H1 (cell line): ENCODE measurements at regions not wholly inside any gene's neighbourhood (a gene's known extent, or its start where the extent isn't known, plus 50 kb on each side); places are given as distances from the start of the nearest gene placed in this dataset.

ENCODE experiments used
- CREB1 ChIP-seq: IDR thresholded peaks from 2 replicates; pipeline ENCODE4 v1.6.1; 2012; ENCODE audit warnings: inconsistent platforms
- EZH2 ChIP-seq: fragments of 200-600 bp; sonication (generic); IDR thresholded peaks from 2 replicates; pipeline ENCODE4 v1.7.1; 2012; ENCODE audit warnings: low read depth, mild to moderate bottlenecking, moderate library complexity, low read length, inconsistent platforms; ENCODE audit not compliant: severe bottlenecking
- JUND ChIP-seq: IDR thresholded peaks from 2 replicates; pipeline ENCODE4 v1.6.1; 2011; ENCODE audit warnings: mild to moderate bottlenecking, improper control_type of control experiment, low read length
- POLR2A ChIP-seq, 2 experiments: IDR thresholded peaks; 1 replicate in 1 of 2; 2 replicates in 1 of 2; pipeline ENCODE4 v1.6.1; 2011; ENCODE audit warnings: low read depth in 2 of 2, low read length in 2 of 2, mild to moderate bottlenecking in 2 of 2; ENCODE audit errors: control extremely low read depth in 1 of 2
- RXRA ChIP-seq: IDR thresholded peaks from 2 replicates; pipeline ENCODE4 v1.6.1; 2011; ENCODE audit warnings: low read depth, mild to moderate bottlenecking, low read length, moderate library complexity; ENCODE audit not compliant: insufficient read depth
- SIN3A ChIP-seq, 2 experiments: IDR thresholded peaks in 1 of 2; conservative IDR thresholded peaks in 1 of 2; 2 replicates each; pipeline ENCODE4 v1.6.1; 2011 to 2012; ENCODE audit warnings: low read length in 2 of 2, improper control_type of control experiment in 1 of 2, low read depth in 1 of 2, mild to moderate bottlenecking in 1 of 2
- TAF1 ChIP-seq: IDR thresholded peaks from 2 replicates; pipeline ENCODE4 v1.6.1; 2011; ENCODE audit warnings: mild to moderate bottlenecking, low read depth, low read length
- YY1 ChIP-seq: IDR thresholded peaks from 2 replicates; pipeline ENCODE4 v1.6.1; 2011; ENCODE audit warnings: low read depth, mild to moderate bottlenecking, low read length
- TF ChIP-seq, protein P1 (sequence below), 3 experiments: IDR thresholded peaks; 1 replicate in 2 of 3; 2 replicates in 1 of 3; pipeline versions ENCODE4 v1.5.1 to v1.6.1; 2011; ENCODE audit warnings: low read length in 3 of 3, mild to moderate bottlenecking in 3 of 3, inconsistent platforms in 2 of 3, low read depth in 1 of 3, moderate library complexity in 1 of 3; ENCODE audit not compliant: insufficient read depth in 1 of 3; ENCODE audit errors: control extremely low read depth in 1 of 3

DNA sequence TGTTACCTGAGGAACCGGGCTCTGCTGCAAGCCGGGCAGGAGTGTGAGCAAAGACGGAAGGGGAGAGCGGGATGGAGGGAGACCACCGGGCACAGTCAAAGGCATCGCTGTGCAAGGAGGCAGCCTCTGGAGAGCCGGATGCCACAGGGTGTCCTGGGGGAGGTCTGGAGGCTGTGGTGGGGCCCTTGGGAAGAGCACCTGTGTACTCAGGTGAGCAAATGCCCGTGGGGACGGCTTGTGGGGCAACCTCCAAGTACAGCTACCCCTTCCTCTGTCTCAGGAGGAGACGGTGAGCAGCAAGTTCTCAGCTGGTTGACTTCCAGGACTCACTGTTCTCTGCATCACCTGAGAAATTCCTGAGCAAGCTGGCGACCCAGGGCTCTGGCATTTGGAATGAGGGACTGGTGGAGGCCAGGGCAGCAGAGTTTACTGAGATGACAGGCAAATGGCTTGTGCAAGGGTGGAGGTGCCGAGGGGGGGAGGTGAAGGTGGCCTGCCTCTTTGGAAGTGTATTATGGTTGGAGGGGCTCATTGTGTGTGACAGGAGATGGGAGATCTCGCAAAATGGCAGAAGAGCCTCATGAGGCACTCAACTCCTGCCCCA is 345.2 kb upstream of the SHH start:
- no peak for TF ChIP-seq CREB1
- TF ChIP-seq, protein P1, sequence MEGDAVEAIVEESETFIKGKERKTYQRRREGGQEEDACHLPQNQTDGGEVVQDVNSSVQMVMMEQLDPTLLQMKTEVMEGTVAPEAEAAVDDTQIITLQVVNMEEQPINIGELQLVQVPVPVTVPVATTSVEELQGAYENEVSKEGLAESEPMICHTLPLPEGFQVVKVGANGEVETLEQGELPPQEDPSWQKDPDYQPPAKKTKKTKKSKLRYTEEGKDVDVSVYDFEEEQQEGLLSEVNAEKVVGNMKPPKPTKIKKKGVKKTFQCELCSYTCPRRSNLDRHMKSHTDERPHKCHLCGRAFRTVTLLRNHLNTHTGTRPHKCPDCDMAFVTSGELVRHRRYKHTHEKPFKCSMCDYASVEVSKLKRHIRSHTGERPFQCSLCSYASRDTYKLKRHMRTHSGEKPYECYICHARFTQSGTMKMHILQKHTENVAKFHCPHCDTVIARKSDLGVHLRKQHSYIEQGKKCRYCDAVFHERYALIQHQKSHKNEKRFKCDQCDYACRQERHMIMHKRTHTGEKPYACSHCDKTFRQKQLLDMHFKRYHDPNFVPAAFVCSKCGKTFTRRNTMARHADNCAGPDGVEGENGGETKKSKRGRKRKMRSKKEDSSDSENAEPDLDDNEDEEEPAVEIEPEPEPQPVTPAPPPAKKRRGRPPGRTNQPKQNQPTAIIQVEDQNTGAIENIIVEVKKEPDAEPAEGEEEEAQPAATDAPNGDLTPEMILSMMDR (IDR thresholded peaks at IDR 0.05; ENCODE audit: control extremely low read depth in 1 of 3, insufficient read depth in 1 of 3, low read depth in 1 of 3, low read length in 3 of 3) = no peak
- no peak for TF ChIP-seq EZH2
- no peak for TF ChIP-seq RXRA
- TF ChIP-seq SIN3A (conservative IDR thresholded peaks at IDR 0.05 in 1 of 2, IDR thresholded peaks at IDR 0.05 in 1 of 2; ENCODE audit: low read depth in 1 of 2, low read length in 2 of 2) = no peak
- no peak for TF ChIP-seq TAF1
- no peak for TF ChIP-seq YY1
- no peak for TF ChIP-seq POLR2A (IDR thresholded peaks at IDR 0.05; ENCODE audit: control extremely low read depth in 1 of 2, low read depth in 2 of 2, low read length in 2 of 2)
- TF ChIP-seq JUND = no peak
